Kidney (tissue), 13 donors: ENCODE measurements at regions not wholly inside any gene's neighbourhood (a gene's known extent, or its start where the extent isn't known, plus 50 kb on each side); places are given as distances from the start of the nearest gene placed in this dataset.

Experiments used
- DNase-seq, 5 donors: peaks; one replicate each; pipeline ENCODE4 v3.0.0-alpha.2; 2013 to 2020
- FAIRE-seq: peaks from 2 replicates; lab custom pipeline; 2012; peaks lifted over from hg19 to GRCh38; lab: Jason Lieb, UNC
- H3K27ac ChIP-seq, 2 donors: one replicate each; pipeline ENCODE4 v1.7.0; 2013; ENCODE audit warnings: low read depth in 2 of 2, low read length in 2 of 2, inconsistent platforms in 1 of 2
- H3K27me3 ChIP-seq: one replicate; pipeline ENCODE4 v1.7.1; 2013; ENCODE audit warnings: low read length, inconsistent platforms; ENCODE audit not compliant: control insufficient read depth, insufficient read depth
- H3K36me3 ChIP-seq, 3 donors: one replicate each; pipeline versions ENCODE4 v1.7.0 to v1.7.1; 2013; ENCODE audit warnings: low read length in 3 of 3, control low read depth in 1 of 3, inconsistent platforms in 1 of 3; ENCODE audit not compliant: insufficient read depth in 3 of 3, control insufficient read depth in 2 of 3
- H3K4me1 ChIP-seq, 3 donors: one replicate each; pipeline versions ENCODE4 v1.7.0 to v1.7.1; 2013; ENCODE audit warnings: low read length in 3 of 3, inconsistent platforms in 1 of 3, low read depth in 1 of 3; ENCODE audit not compliant: control insufficient read depth in 2 of 3, insufficient read depth in 2 of 3
- H3K4me3 ChIP-seq, 3 donors: one replicate each; pipeline versions ENCODE4 v1.7.0 to v1.8.1; 2013; ENCODE audit warnings: low read length in 3 of 3, control low read depth in 1 of 3, inconsistent platforms in 1 of 3
- H3K9ac ChIP-seq, 3 donors: one replicate each; pipeline versions ENCODE4 v1.7.0 to v1.7.1; 2013; ENCODE audit warnings: low read length in 3 of 3, control low read depth in 1 of 3, inconsistent platforms in 1 of 3
- H3K9me3 ChIP-seq, 3 donors: one replicate each; pipeline versions ENCODE4 v1.7.0 to v1.7.1; 2013; ENCODE audit warnings: low read length in 3 of 3, control low read depth in 1 of 3, inconsistent platforms in 1 of 3; ENCODE audit not compliant: control insufficient read depth in 2 of 3, insufficient read depth in 1 of 3
- intact Hi-C: fragments of 100-400 bp; cut with DNase I; formaldehyde crosslinking; loops from one replicate; pipeline ENCODE4 v1.11.1; 2022
- TF ChIP-seq, protein P1 (sequence below): IDR thresholded peaks from 3 replicates; pipeline ENCODE4 v1.5.1; 2012; ENCODE audit warnings: mild to moderate bottlenecking, moderate library complexity, borderline replicate concordance; ENCODE audit not compliant: insufficient read depth; ENCODE audit errors: extremely low read depth
- donor health status: control.
- donor health status: control.
- donor health status: control.
- donor health status: control.
- donor health status: control.
- donor health status: DM: yes; HTN: yes; CAD: no.
- donor health status: Normal renal cell carcinoma (clear cell type).

DNA sequence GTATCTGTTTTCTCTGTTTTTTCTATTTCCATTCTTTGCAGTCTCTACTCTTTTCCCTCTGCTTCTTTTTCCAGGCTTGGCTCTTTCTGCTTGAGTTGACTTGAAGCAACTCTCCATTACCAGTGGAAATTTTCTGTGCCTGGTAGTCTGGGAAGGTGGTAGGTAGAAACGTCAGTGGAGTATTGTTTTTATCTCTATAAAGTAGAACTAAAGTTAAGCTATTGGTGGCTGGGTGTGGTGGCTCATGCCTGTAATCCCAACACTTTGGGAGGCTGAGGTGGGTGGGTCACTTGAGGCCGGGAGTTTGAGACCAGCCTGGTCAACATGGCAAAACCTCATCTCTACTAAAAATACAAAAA is 438.1 kb upstream of the AR start:
- no peak overlapping the region for H3K4me3 ChIP-seq
- DNase-seq, result no peak
- intact Hi-C loops, result no loop called here

DNA sequence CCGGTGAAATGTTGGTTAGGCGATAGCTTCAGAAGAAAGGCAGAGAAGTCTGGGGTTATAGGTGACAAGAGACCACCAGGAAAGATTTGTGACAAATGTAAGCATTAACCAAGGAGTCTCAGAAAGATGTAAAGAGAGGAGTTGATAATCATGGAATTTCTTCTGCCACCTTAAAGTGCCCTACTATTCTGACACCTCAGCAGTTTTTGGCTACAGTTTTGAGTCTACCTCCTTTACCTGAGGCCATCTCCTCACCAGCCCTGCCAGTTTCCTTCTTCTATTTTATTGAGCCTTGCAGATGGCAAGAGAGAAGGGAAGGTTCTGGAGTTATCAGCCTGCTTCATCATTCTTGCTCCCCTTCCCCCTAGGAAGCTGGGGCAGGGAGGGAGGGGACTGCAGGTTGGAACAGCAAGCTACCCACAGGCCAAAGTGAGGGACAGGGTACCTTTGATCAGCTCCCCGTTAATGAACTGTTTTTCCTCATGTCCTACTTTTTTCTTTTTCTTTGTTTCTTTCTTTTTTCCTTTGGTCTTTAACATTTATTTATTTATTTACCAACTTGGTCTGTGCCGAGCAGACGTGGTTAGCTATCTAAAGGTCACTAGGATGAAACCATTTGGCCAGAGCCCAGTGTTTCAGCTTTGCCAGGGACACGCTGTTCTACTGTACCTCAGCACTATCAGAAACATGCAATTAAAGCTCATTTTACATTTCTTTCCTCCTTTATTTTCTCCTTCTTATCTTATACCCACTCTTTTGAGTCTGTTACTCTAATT is 438.7 kb upstream of the AR start:
- FAIRE-seq (peak; percentile 63), DNase-seq (no peak)
- Histone ChIP-seq H3K36me3 (no peaks in the 10 kb centered on the region), H3K4me1 (no peaks in the 10 kb centered on the region), H3K27me3 (no peaks in the 10 kb centered on the region), H3K4me3 (no peak overlapping the region), H3K27ac (peak overlapping the region in 1 of 2 donors; percentile 11), H3K9ac (no peak overlapping the region), H3K9me3 (no peaks in the 10 kb centered on the region)
- intact Hi-C loops, result no loop called here
- TF ChIP-seq, protein P1, sequence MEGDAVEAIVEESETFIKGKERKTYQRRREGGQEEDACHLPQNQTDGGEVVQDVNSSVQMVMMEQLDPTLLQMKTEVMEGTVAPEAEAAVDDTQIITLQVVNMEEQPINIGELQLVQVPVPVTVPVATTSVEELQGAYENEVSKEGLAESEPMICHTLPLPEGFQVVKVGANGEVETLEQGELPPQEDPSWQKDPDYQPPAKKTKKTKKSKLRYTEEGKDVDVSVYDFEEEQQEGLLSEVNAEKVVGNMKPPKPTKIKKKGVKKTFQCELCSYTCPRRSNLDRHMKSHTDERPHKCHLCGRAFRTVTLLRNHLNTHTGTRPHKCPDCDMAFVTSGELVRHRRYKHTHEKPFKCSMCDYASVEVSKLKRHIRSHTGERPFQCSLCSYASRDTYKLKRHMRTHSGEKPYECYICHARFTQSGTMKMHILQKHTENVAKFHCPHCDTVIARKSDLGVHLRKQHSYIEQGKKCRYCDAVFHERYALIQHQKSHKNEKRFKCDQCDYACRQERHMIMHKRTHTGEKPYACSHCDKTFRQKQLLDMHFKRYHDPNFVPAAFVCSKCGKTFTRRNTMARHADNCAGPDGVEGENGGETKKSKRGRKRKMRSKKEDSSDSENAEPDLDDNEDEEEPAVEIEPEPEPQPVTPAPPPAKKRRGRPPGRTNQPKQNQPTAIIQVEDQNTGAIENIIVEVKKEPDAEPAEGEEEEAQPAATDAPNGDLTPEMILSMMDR, result no peak

More for the DNA sequence above, 438.1 kb upstream of the AR start:
- H3K36me3 ChIP-seq, result no peaks in the 10 kb centered on the region
- H3K9me3 ChIP-seq, result no peaks in the 10 kb centered on the region
- H3K27me3 ChIP-seq, result no peaks in the 10 kb centered on the region
- peak overlapping the region in 1 of 2 donors; percentile 11 for H3K27ac ChIP-seq
- FAIRE-seq, result no peak
- TF ChIP-seq, protein P1, result no peak
- no peaks in the 10 kb centered on the region for H3K4me1 ChIP-seq
- H3K9ac ChIP-seq, result no peak overlapping the region

DNA sequence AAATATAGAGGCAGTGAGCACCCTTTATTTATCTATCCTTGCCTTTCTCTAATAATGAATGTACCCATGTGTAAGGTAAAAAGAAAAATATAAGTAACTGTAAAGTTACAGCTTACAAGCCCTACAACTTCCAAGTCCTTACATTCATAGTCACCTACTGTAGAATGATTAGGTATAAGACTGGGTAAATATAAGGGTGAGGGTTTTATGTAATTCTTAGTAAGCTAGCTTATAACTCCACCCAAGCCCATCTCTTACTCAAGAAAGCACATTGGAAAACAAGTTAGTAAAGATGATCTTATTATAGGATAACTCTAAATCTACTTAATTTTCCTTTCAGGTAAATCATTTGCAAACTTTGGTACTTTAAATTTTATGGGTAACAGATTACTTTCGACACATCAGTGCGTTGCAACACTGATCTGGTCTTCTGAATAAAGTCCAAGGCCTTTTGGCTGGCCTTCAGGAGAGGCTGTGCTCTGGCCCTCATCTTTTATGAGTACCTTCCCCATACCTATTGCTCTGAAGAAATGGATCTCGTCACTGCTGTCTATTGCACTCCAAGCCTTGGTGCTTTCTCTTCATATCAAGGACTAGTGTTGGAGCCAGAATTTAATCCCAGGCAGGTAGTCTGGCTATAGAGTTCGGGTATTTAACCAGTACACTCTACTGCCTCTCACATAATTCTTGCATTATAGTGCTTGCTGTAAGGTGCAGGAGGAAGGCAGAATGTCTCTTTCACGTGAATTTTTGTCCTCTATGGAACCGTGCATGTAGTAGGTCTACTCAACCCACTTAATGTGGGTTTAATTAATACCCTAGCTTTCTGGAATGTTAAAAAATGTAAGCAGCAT is 443.6 kb upstream of the AR start:
- TF ChIP-seq, protein P1, result no peak
- Histone ChIP-seq H3K9me3 (no peaks in the 10 kb centered on the region), H3K9ac (no peak overlapping the region), H3K4me3 (no peak overlapping the region), H3K27ac (peak overlapping the region in 1 of 2 donors; percentile 34), H3K36me3 (no peaks in the 10 kb centered on the region), H3K4me1 (no peaks in the 10 kb centered on the region), H3K27me3 (no peaks in the 10 kb centered on the region)
- FAIRE-seq (peak; percentile 95), DNase-seq (peak in 1 of 5 donors; percentile 0)
- intact Hi-C loops, result no loop called here
